GM12878 (cell line): ENCODE measurements at regions not wholly inside any gene's neighbourhood (a gene's known extent, or its start where the extent isn't known, plus 50 kb on each side); places are given as distances from the start of the nearest gene placed in this dataset.

ENCODE experiments used
- ATAC-seq: fragments of 200-7000 bp; cut with Tn5 transposase; 3 replicates; pipeline ENCODE4 v1.9.1; 2020; ENCODE audit warnings: mild to moderate bottlenecking, moderate library complexity
- BruUV-seq: library from RNA; stranded (reverse); fragments of 400-500 nt; replicated peaks from 2 replicates; lab custom pipeline; 2021; lab: Mats Ljungman, UMichigan
- CTCF ChIA-PET: fragments of 300-600 bp; sonication (Branson Sonifier 250); formaldehyde crosslinking; extraction: SDS; loops from one replicate; lab custom pipeline; 2021; ENCODE audit warnings: inconsistent platforms; lab: Yijun Ruan, JAX
- POLR2A ChIA-PET: fragments of 350-600 bp; formaldehyde crosslinking; extraction: SDS; loops from one replicate; lab custom pipeline; 2021; ENCODE audit warnings: inconsistent platforms; lab: Charles Lee
- RAD21 ChIA-PET: fragments of 300-600 bp; sonication (Branson Sonifier 250); formaldehyde crosslinking; loops from one replicate; lab custom pipeline; 2023; ENCODE audit warnings: antibody characterized with exemption; ENCODE audit not compliant: unreplicated experiment; lab: Charles Lee
- SMC1A ChIA-PET: fragments of 300-600 bp; sonication (Branson Sonifier 250); formaldehyde crosslinking; loops from one replicate; lab custom pipeline; 2023; ENCODE audit not compliant: unreplicated experiment, uncharacterized antibody; lab: Charles Lee
- DNase-seq: peaks from one replicate; pipeline ENCODE4 v3.0.0-alpha.2; 2011; ENCODE audit warnings: low read depth, low spot score
- FAIRE-seq: peaks from 3 replicates; lab custom pipeline; 2011; peaks lifted over from hg19 to GRCh38; lab: Jason Lieb, UNC
- H2AFZ ChIP-seq: 2 replicates; pipeline ENCODE4 v1.6.0; 2011; ENCODE audit warnings: low read depth, low read length, control low read depth; ENCODE audit not compliant: control insufficient read depth
- H3K27ac ChIP-seq: 2 replicates; pipeline ENCODE4 v1.5.1; 2011; ENCODE audit warnings: control low read depth; ENCODE audit not compliant: control insufficient read depth, insufficient read depth
- H3K27me3 ChIP-seq, 2 experiments: replicated peaks in 1 of 2; 2 replicates each; pipeline versions ENCODE4 v1.6.0 to v1.6.1; 2011; ENCODE audit warnings: low read length in 1 of 2; ENCODE audit not compliant: control insufficient read depth in 2 of 2, insufficient read depth in 2 of 2
- H3K36me3 ChIP-seq, 2 experiments: 2 replicates each; pipeline ENCODE4 v1.5.1; 2011; ENCODE audit warnings: low read length in 1 of 2; ENCODE audit not compliant: control insufficient read depth in 2 of 2, insufficient read depth in 2 of 2
- H3K4me1 ChIP-seq: 2 replicates; pipeline ENCODE4 v1.6.1; 2011; ENCODE audit warnings: mild to moderate bottlenecking, low read length, moderate library complexity, mixed read lengths; ENCODE audit not compliant: control insufficient read depth, insufficient read depth
- H3K4me2 ChIP-seq: 2 replicates; pipeline ENCODE4 v1.6.0; 2011; ENCODE audit warnings: control low read depth; ENCODE audit not compliant: control insufficient read depth, insufficient read depth
- H3K4me3 ChIP-seq: fragments of 200-600 bp; sonication (generic); 2 replicates; pipeline ENCODE4 v1.5.1; 2016
- H3K79me2 ChIP-seq: 2 replicates; pipeline ENCODE4 v1.6.0; 2011; ENCODE audit warnings: low read length; ENCODE audit not compliant: control insufficient read depth, insufficient read depth
- H3K9ac ChIP-seq: 2 replicates; pipeline ENCODE4 v1.8.0; 2011; ENCODE audit warnings: low read length, control low read depth, mixed read lengths; ENCODE audit not compliant: control insufficient read depth, insufficient read depth
- H3K9me3 ChIP-seq: replicated peaks from 3 replicates; pipeline ENCODE4 v1.5.1; 2011; ENCODE audit warnings: mild to moderate bottlenecking, low read length; ENCODE audit not compliant: control insufficient read depth, insufficient read depth
- H4K20me1 ChIP-seq: 2 replicates; pipeline ENCODE4 v1.6.0; 2011; ENCODE audit not compliant: control insufficient read depth, insufficient read depth
- ESRRA ChIP-seq: IDR thresholded peaks from 2 replicates; pipeline ENCODE4 v1.6.1; 2012; ENCODE audit warnings: mild to moderate bottlenecking, low read length, improper control_type of control experiment
- IKZF2 ChIP-seq, 2 experiments: fragments of 450-650 bp; IDR thresholded peaks; 2 replicates each; pipeline ENCODE4 v1.6.1; 2017; ENCODE audit warnings: mild to moderate bottlenecking in 2 of 2, moderate library complexity in 2 of 2
- NBN ChIP-seq: fragments of 450-650 bp; IDR thresholded peaks from 2 replicates; pipeline ENCODE4 v1.6.1; 2016
- NR2C2 ChIP-seq: IDR thresholded peaks from 2 replicates; pipeline ENCODE4 v1.6.1; 2011; ENCODE audit warnings: borderline replicate concordance, low read depth; ENCODE audit not compliant: control insufficient read depth, insufficient read length
- RCOR1 ChIP-seq: conservative IDR thresholded peaks from 2 replicates; pipeline ENCODE4 v1.6.1; 2012; ENCODE audit warnings: low read depth, low read length, improper control_type of control experiment
- RUNX3 ChIP-seq: IDR thresholded peaks from 2 replicates; pipeline ENCODE4 v1.6.1; 2012; ENCODE audit warnings: low read length, inconsistent platforms
- SRF ChIP-seq, 2 experiments: IDR thresholded peaks; 2 replicates each; pipeline ENCODE4 v1.6.1; 2011; ENCODE audit warnings: low read depth in 2 of 2, low read length in 2 of 2, mild to moderate bottlenecking in 1 of 2, moderate library complexity in 1 of 2
- STAT3 ChIP-seq: IDR thresholded peaks from 2 replicates; pipeline ENCODE4 v1.6.1; 2011; ENCODE audit warnings: low read depth, low read length, improper control_type of control experiment
- TCF12 ChIP-seq: IDR thresholded peaks from 2 replicates; pipeline ENCODE4 v1.6.1; 2011; ENCODE audit warnings: low read depth, mild to moderate bottlenecking, low read length
- ZNF207 ChIP-seq: fragments of 450-650 bp; IDR thresholded peaks from 2 replicates; pipeline ENCODE4 v1.6.1; 2014; ENCODE audit warnings: antibody characterized with exemption, mild to moderate bottlenecking, borderline replicate concordance
- ZNF622 ChIP-seq: fragments of 450-650 bp; IDR thresholded peaks from 2 replicates; pipeline ENCODE4 v1.6.1; 2017; ENCODE audit warnings: mild to moderate bottlenecking, inconsistent platforms
- WGBS: methylation state at CpG from one replicate; pipeline ENCODE4 v1.1.6; 2016; ENCODE audit warnings: low lambda C conversion rate; ENCODE audit not compliant: insufficient replicate concordance, insufficient coverage; ENCODE audit errors: missing lambda C conversion rate; 5-methylcytosine and 5-hydroxymethylcytosine counted together
- in situ Hi-C: fragments of 300-500 bp; cut with MboI; formaldehyde crosslinking; loops from 9 replicates; pipeline ENCODE4 v1.14.3; 2018; ENCODE audit warnings: mixed read lengths
- intact Hi-C: fragments of 100-400 bp; cut with micrococcal nuclease; formaldehyde crosslinking; loops from one replicate; pipeline ENCODE4 v1.14.2; 2022; ENCODE audit not compliant: unreplicated experiment

- RAD21 ChIA-PET: no interaction called here
- BruUV-seq: no TSS peak
- SMC1A ChIA-PET: no interaction called here
- H3K9ac ChIP-seq: no peak overlapping the region
- no peaks in the 10 kb centered on the region for H3K9me3 ChIP-seq
- FAIRE-seq (no peak), ATAC-seq (no peak), DNase-seq (no peak)
- no peak overlapping the region for H2AFZ ChIP-seq
- H3K4me3 ChIP-seq: no peak overlapping the region
- H3K27me3 ChIP-seq: no peaks in the 10 kb centered on the region; a peak in 1 of 4 replicates
- intact Hi-C loops (no loop called here), in situ Hi-C loops (no loop called here)
- no peak overlapping the region for H3K27ac ChIP-seq
- no peaks in the 10 kb centered on the region for H3K4me1 ChIP-seq
- no peak for TF ChIP-seq NR2C2
- TF ChIP-seq ZNF622: no peak
- no peak for TF ChIP-seq IKZF2 (IDR thresholded peaks at IDR 0.05)
- no peak for TF ChIP-seq RCOR1
- no peak for TF ChIP-seq ZNF207
- TF ChIP-seq NBN: no peak
- H3K4me2 ChIP-seq: no peak overlapping the region
- no peaks in the 10 kb centered on the region for H4K20me1 ChIP-seq
- CTCF ChIA-PET: no interaction called here
- no peaks in the 10 kb centered on the region for H3K79me2 ChIP-seq
- H3K36me3 ChIP-seq: no peaks in the 10 kb centered on the region
- POLR2A ChIA-PET: no interaction called here
Measured at GRCh38 chr11:11681536-11681935, 59.7 kb upstream of the GALNT18 start.

GRCh38 chr11:11677672-11678356 is 56.0 kb upstream of the GALNT18 start:
- no peak overlapping the region for H3K4me3 ChIP-seq
- no peak overlapping the region for H3K27ac ChIP-seq
- no peak overlapping the region for H2AFZ ChIP-seq
- TF ChIP-seq RUNX3 (no peak), STAT3 (no peak), ESRRA (no peak), TCF12 (no peak), SRF (IDR thresholded peaks at IDR 0.05; ENCODE audit: low read depth in 2 of 2, low read length in 2 of 2) (no peak)
- H3K36me3 ChIP-seq: no peaks in the 10 kb centered on the region
- ChIA-PET RAD21 (no interaction called here), CTCF (no interaction called here), SMC1A (no interaction called here), POLR2A (no interaction called here)
- 27% methylated on average over 5 of the region's 5 CpGs for WGBS
- H3K9ac ChIP-seq: no peak overlapping the region
- no peaks in the 10 kb centered on the region; a peak in 2 of 4 replicates for H3K27me3 ChIP-seq
- H4K20me1 ChIP-seq: no peaks in the 10 kb centered on the region
- H3K9me3 ChIP-seq: no peaks in the 10 kb centered on the region
- intact Hi-C loops: no loop called here
- no peak for FAIRE-seq
- no peak for ATAC-seq
- DNase-seq: no peak
- BruUV-seq: no TSS peak
- no peak overlapping the region for H3K4me2 ChIP-seq
- in situ Hi-C loops: no loop called here
- no peaks in the 10 kb centered on the region for H3K79me2 ChIP-seq
- no peaks in the 10 kb centered on the region for H3K4me1 ChIP-seq
